Mesenchymal stem cell (in vitro differentiated cells and primary cell): ENCODE measurements at regions not wholly inside any gene's neighbourhood (a gene's known extent, or its start where the extent isn't known, plus 50 kb on each side); places are given as distances from the start of the nearest gene placed in this dataset.

Experiments used
- DNase-seq: peaks from one replicate; pipeline ENCODE4 v3.0.0-alpha.2; 2013
- H2AFZ ChIP-seq: one replicate; pipeline ENCODE4 v1.6.1; 2013; ENCODE audit warnings: low read depth, mild to moderate bottlenecking, control low read depth, inconsistent platforms, low read length, moderate library complexity
- H2AK5ac ChIP-seq: 2 replicates; pipeline ENCODE4 v1.6.1; 2013; ENCODE audit warnings: low read length, moderate library complexity, mild to moderate bottlenecking, inconsistent platforms; ENCODE audit not compliant: severe bottlenecking
- H2BK120ac ChIP-seq: one replicate; pipeline ENCODE4 v1.6.1; 2013; ENCODE audit warnings: low read depth, mild to moderate bottlenecking, inconsistent platforms, low read length, moderate library complexity
- H2BK12ac ChIP-seq, 2 experiments: one replicate each; pipeline ENCODE4 v1.6.1; 2013; ENCODE audit warnings: inconsistent platforms in 2 of 2, low read length in 2 of 2, mild to moderate bottlenecking in 2 of 2, moderate library complexity in 2 of 2, control low read depth in 1 of 2
- H2BK15ac ChIP-seq: one replicate; pipeline ENCODE4 v1.6.1; 2013; ENCODE audit warnings: mild to moderate bottlenecking, low read depth, inconsistent platforms; ENCODE audit not compliant: poor library complexity, severe bottlenecking
- H2BK5ac ChIP-seq: 2 replicates; pipeline ENCODE4 v1.6.1; 2013; ENCODE audit warnings: low read depth, mild to moderate bottlenecking, low read length, control low read depth, inconsistent platforms; ENCODE audit not compliant: poor library complexity, severe bottlenecking
- H3K14ac ChIP-seq, 2 experiments: one replicate each; pipeline ENCODE4 v1.6.1; 2013; ENCODE audit warnings: inconsistent platforms in 2 of 2, low read length in 2 of 2, control low read depth in 1 of 2, mild to moderate bottlenecking in 1 of 2, moderate library complexity in 1 of 2
- H3K18ac ChIP-seq, 2 experiments: one replicate each; pipeline ENCODE4 v1.6.1; 2013; ENCODE audit warnings: inconsistent platforms in 2 of 2, low read length in 2 of 2, control low read depth in 1 of 2, low read depth in 1 of 2, mild to moderate bottlenecking in 1 of 2
- H3K23ac ChIP-seq, 2 experiments: one replicate each; pipeline ENCODE4 v1.6.1; 2013; ENCODE audit warnings: inconsistent platforms in 2 of 2, low read length in 2 of 2, mild to moderate bottlenecking in 2 of 2, moderate library complexity in 2 of 2, control low read depth in 1 of 2
- H3K27ac ChIP-seq: 2 replicates; pipeline ENCODE4 v1.5.1; 2013; ENCODE audit warnings: mild to moderate bottlenecking, moderate library complexity, low read length, control low read depth, inconsistent platforms; ENCODE audit not compliant: poor library complexity, severe bottlenecking
- H3K27me3 ChIP-seq, 2 experiments: 2 replicates each; pipeline versions ENCODE4 v1.6.1 to v1.7.0; 2013; ENCODE audit warnings: low read length in 2 of 2, mild to moderate bottlenecking in 2 of 2, moderate library complexity in 2 of 2, control low read depth in 1 of 2, inconsistent platforms in 1 of 2; ENCODE audit not compliant: control insufficient read depth in 1 of 2, insufficient read depth in 1 of 2
- H3K36me3 ChIP-seq, 2 experiments: 2 replicates each; pipeline versions ENCODE4 v1.6.1 to v1.7.0; 2013; ENCODE audit warnings: low read length in 2 of 2, control low read depth in 1 of 2, inconsistent platforms in 1 of 2, low read depth in 1 of 2, mild to moderate bottlenecking in 1 of 2; ENCODE audit not compliant: insufficient read depth in 2 of 2, control insufficient read depth in 1 of 2
- H3K4ac ChIP-seq, 2 experiments: one replicate each; pipeline ENCODE4 v1.6.1; 2013; ENCODE audit warnings: inconsistent platforms in 2 of 2, low read length in 2 of 2, mild to moderate bottlenecking in 2 of 2, moderate library complexity in 2 of 2, control low read depth in 1 of 2, low read depth in 1 of 2
- H3K4me1 ChIP-seq: 2 replicates; pipeline ENCODE4 v1.6.1; 2013; ENCODE audit warnings: low read depth, low read length, control low read depth; ENCODE audit not compliant: control insufficient read depth, insufficient read depth
- H3K4me2 ChIP-seq: 2 replicates; pipeline ENCODE4 v1.6.1; 2013; ENCODE audit warnings: low read length, mild to moderate bottlenecking, inconsistent platforms; ENCODE audit not compliant: poor library complexity, severe bottlenecking
- H3K4me3 ChIP-seq, 2 experiments: 2 replicates each; pipeline versions ENCODE4 v1.5.1 to v1.7.0; 2013; ENCODE audit warnings: low read length in 2 of 2, mild to moderate bottlenecking in 2 of 2, control low read depth in 1 of 2, low read depth in 1 of 2; ENCODE audit not compliant: insufficient read depth in 1 of 2
- H3K79me1 ChIP-seq: replicated peaks from 2 replicates; pipeline ENCODE4 v1.6.1; 2013; ENCODE audit warnings: mild to moderate bottlenecking, control low read depth, low read length, inconsistent platforms; ENCODE audit not compliant: poor library complexity, severe bottlenecking
- H3K9ac ChIP-seq: 2 replicates; pipeline ENCODE4 v1.7.0; 2013; ENCODE audit warnings: mild to moderate bottlenecking, low read length, moderate library complexity
- H3K9me3 ChIP-seq: 2 replicates; pipeline ENCODE4 v1.7.0; 2013; ENCODE audit warnings: mild to moderate bottlenecking, low read length; ENCODE audit not compliant: control insufficient read depth
- H4K8ac ChIP-seq: one replicate; pipeline ENCODE4 v1.6.1; 2013; ENCODE audit warnings: inconsistent platforms, mild to moderate bottlenecking, low read length, moderate library complexity
- H4K91ac ChIP-seq: one replicate; pipeline ENCODE4 v1.6.1; 2013; ENCODE audit warnings: mild to moderate bottlenecking, low read length, inconsistent platforms
- WGBS: methylation state at CpG from one replicate; pipeline ENCODE4 v1.1.7; 2013; ENCODE audit warnings: mixed read lengths; 5-methylcytosine and 5-hydroxymethylcytosine counted together

- Histone ChIP-seq H3K27ac (no peak overlapping the region), H3K4me2 (no peak overlapping the region), H3K9me3 (peaks cover 4% of the 10 kb centered on the region), H3K18ac (no peak overlapping the region), H3K4me3 (no peak overlapping the region), H2BK120ac (no peak overlapping the region), H4K8ac (no peak overlapping the region), H2BK15ac (no peak overlapping the region), H2AK5ac (no peak overlapping the region), H4K91ac (no peak overlapping the region), H3K4ac (no peak overlapping the region), H2BK12ac (no peak overlapping the region), H3K4me1 (peaks cover 8% of the 10 kb centered on the region), H2BK5ac (no peak overlapping the region), H3K27me3 (peaks cover 0 to 4% of the 10 kb centered on the region in 2 experiments), H2AFZ (no peak overlapping the region), H3K9ac (peak overlapping the region; percentile 36), H3K23ac (no peak overlapping the region), H3K14ac (no peak overlapping the region), H3K79me1 (no peaks in the 10 kb centered on the region), H3K36me3 (no peaks in the 10 kb centered on the region)
- peak; percentile 94 for DNase-seq
- WGBS = 29% methylated on average over 8 of the region's 9 CpGs
Measured at GRCh38 chr6:1024587-1024986, 287.3 kb upstream of the FOXQ1 start.

- Histone ChIP-seq H2AK5ac (peak overlapping the region; percentile 47), H3K4ac (peak overlapping the region; percentile 73 to 75), H2BK15ac (no peak overlapping the region), H3K9ac (no peak overlapping the region), H2AFZ (no peak overlapping the region), H4K91ac (peak overlapping the region; percentile 97), H3K18ac (peak overlapping the region; percentile 69 to 76), H2BK5ac (no peak overlapping the region), H3K9me3 (peaks cover 4% of the 10 kb centered on the region), H4K8ac (peak overlapping the region; percentile 69), H2BK12ac (peak overlapping the region; percentile 76 to 82), H3K4me1 (peaks cover 8% of the 10 kb centered on the region), H3K27ac (peak overlapping the region; percentile 28), H2BK120ac (peak overlapping the region; percentile 93), H3K14ac (no peak overlapping the region), H3K23ac (peak overlapping the region in 1 of 2 experiments; percentile 46), H3K4me3 (no peak overlapping the region), H3K27me3 (peaks cover 0 to 4% of the 10 kb centered on the region in 2 experiments), H3K36me3 (no peaks in the 10 kb centered on the region), H3K79me1 (no peaks in the 10 kb centered on the region), H3K4me2 (peak overlapping the region; percentile 2)
- 88% methylated on average over 6 of the region's 6 CpGs for WGBS
- DNase-seq = no peak
Measured at GRCh38 chr6:1024161-1024560, 287.7 kb upstream of the FOXQ1 start.

GRCh38 chr6:1023229-1023628 lies 288.7 kb upstream of the FOXQ1 start:
- Histone ChIP-seq H3K4ac (peak overlapping the region in 1 of 2 experiments; percentile 20), H2BK15ac (no peak overlapping the region), H3K36me3 (no peaks in the 10 kb centered on the region), H4K8ac (no peak overlapping the region), H3K4me2 (no peak overlapping the region), H3K27me3 (peaks cover 0 to 4% of the 10 kb centered on the region in 2 experiments), H3K4me3 (no peak overlapping the region), H3K9me3 (peaks cover 4% of the 10 kb centered on the region), H3K18ac (peak overlapping the region in 1 of 2 experiments; percentile 4), H3K4me1 (peaks cover 8% of the 10 kb centered on the region), H4K91ac (no peak overlapping the region), H3K23ac (no peak overlapping the region), H2AK5ac (no peak overlapping the region), H2AFZ (no peak overlapping the region), H3K9ac (no peak overlapping the region), H2BK5ac (no peak overlapping the region), H2BK12ac (peak overlapping the region in 1 of 2 experiments; percentile 59), H3K27ac (no peak overlapping the region), H2BK120ac (no peak overlapping the region), H3K14ac (no peak overlapping the region), H3K79me1 (no peaks in the 10 kb centered on the region)
- WGBS = 92% methylated on average over 4 of the region's 4 CpGs
- no peak for DNase-seq

GRCh38 chr6:1022719-1023118 lies 289.2 kb upstream of the FOXQ1 start:
- Histone ChIP-seq H2BK5ac (no peak overlapping the region), H3K4me1 (peaks cover 8% of the 10 kb centered on the region), H3K79me1 (no peaks in the 10 kb centered on the region), H3K9ac (no peak overlapping the region), H3K4me3 (no peak overlapping the region), H2BK120ac (no peak overlapping the region), H3K23ac (no peak overlapping the region), H3K4me2 (no peak overlapping the region), H3K9me3 (peaks cover 4% of the 10 kb centered on the region), H2BK12ac (no peak overlapping the region), H3K27ac (no peak overlapping the region), H3K36me3 (no peaks in the 10 kb centered on the region), H3K14ac (no peak overlapping the region), H2BK15ac (no peak overlapping the region), H4K8ac (no peak overlapping the region), H2AFZ (no peak overlapping the region), H2AK5ac (no peak overlapping the region), H3K4ac (no peak overlapping the region), H4K91ac (no peak overlapping the region), H3K27me3 (peaks cover 0 to 4% of the 10 kb centered on the region in 2 experiments), H3K18ac (no peak overlapping the region)
- DNase-seq = no peak
- 100% methylated on average over 2 of the region's 2 CpGs for WGBS
